ENCODE measurements at regions not wholly inside any gene's neighbourhood (a gene's known extent, or its start where the extent isn't known, plus 50 kb on each side); places are given as distances from the start of the nearest gene placed in this dataset.

DNA sequence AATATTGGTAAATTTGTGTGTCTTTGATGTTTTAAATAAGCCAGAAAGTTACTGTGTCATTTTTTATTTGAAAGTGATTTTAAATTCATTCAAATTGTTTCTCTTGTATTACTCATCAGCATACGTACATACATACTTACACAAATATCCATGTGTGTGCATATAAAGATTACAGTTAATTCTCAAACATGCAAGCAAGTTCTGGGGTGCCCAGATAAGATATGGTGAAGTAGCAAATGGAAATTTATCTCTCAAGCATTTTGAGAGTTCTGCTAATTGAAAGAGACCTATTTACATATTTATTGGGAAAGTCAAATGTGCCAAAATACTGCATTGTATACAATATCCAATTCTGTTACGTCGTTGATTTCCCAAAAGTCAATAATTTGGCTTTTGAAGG, 1024.0 kb upstream of the CNTN5 start:
- ChIA-PET POLR2A (no interaction called here), CTCF (interaction anchor here (0.5 kb wide), 1 partner anchor 225 kb away, joined by 4 read pairs; no protein-coding TSS in a partner anchor)
- Mint-ChIP-seq H3K36me3 (ENCODE audit: insufficient read depth, unreplicated experiment) (no peaks in the 10 kb centered on the region), H3K27ac (ENCODE audit: unreplicated experiment) (no peak overlapping the region), H3K4me1 (ENCODE audit: low read depth, unreplicated experiment) (no peaks in the 10 kb centered on the region), H3K27me3 (ENCODE audit: insufficient read depth, unreplicated experiment) (no peaks in the 10 kb centered on the region), H3K9me3 (ENCODE audit: unreplicated experiment) (no peaks in the 10 kb centered on the region), H3K4me3 (ENCODE audit: unreplicated experiment) (no peak overlapping the region)
- TF ChIP-seq, protein P1, sequence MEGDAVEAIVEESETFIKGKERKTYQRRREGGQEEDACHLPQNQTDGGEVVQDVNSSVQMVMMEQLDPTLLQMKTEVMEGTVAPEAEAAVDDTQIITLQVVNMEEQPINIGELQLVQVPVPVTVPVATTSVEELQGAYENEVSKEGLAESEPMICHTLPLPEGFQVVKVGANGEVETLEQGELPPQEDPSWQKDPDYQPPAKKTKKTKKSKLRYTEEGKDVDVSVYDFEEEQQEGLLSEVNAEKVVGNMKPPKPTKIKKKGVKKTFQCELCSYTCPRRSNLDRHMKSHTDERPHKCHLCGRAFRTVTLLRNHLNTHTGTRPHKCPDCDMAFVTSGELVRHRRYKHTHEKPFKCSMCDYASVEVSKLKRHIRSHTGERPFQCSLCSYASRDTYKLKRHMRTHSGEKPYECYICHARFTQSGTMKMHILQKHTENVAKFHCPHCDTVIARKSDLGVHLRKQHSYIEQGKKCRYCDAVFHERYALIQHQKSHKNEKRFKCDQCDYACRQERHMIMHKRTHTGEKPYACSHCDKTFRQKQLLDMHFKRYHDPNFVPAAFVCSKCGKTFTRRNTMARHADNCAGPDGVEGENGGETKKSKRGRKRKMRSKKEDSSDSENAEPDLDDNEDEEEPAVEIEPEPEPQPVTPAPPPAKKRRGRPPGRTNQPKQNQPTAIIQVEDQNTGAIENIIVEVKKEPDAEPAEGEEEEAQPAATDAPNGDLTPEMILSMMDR (IDR thresholded peaks at IDR 0.05; ENCODE audit: insufficient read depth in 1 of 2, low read depth in 1 of 2, low read length in 1 of 2, severe bottlenecking in 1 of 2, unreplicated experiment in 1 of 2), result no peak
- intact Hi-C loops (cut with micrococcal nuclease; ENCODE audit: unreplicated experiment), result no loop called here
- no TSS peak for BruUV-seq (replicated peaks)
- no peak for DNase-seq
- H3K27me3 ChIP-seq (replicated peaks; ENCODE audit: control insufficient read depth, insufficient read depth, low read length), result no peaks in the 10 kb centered on the region
- no peaks in the 10 kb centered on the region for H3K4me1 ChIP-seq
- no peaks in the 10 kb centered on the region for H3K9me3 ChIP-seq
- H3K36me3 ChIP-seq (ENCODE audit: control insufficient read depth, insufficient read depth, low read length), result no peaks in the 10 kb centered on the region
- H3K4me3 ChIP-seq (ENCODE audit: low read depth, low read length), result no peak overlapping the region

DNA sequence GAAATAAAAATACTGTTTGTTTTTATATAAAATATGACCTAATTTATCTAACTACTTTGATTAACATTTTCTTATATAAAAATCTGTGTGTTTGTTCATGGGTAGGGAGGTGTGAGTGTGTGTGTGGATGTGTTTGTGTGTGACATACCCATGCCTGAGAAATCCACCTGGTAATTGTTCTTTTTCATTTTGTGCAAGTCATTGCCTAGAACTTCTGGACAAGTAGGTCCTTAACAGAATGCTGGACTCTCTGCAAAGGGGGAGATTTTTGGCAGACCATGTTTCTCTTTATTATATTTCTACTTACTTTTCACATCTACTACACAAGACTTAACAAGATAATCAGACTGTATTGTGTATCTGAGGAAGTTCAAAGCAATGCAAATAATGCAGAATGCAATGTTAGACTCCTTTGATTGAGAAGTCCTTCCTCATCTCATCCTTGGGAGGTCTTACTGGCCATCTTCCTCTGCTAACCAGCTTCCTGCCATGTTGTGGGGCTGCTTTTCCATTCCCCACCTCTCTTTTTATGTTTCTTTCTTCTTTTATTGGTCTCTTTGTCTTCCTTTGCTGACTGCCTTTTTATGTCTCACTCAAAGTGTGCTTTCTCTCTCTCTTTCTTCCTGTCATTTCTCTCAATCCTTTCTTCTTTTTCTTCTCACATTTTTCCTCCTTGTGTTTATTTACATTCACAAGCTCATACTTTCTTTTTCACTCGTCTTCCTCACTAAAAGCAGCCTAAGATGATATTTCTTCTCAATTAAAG, 1017.0 kb upstream of the CNTN5 start:
- ChIA-PET CTCF (no interaction called here), POLR2A (no interaction called here)
- no peak overlapping the region for H3K4me3 ChIP-seq (ENCODE audit: low read depth, low read length)
- DNase-seq, result no peak
- H3K9me3 Mint-ChIP-seq (ENCODE audit: unreplicated experiment), result no peaks in the 10 kb centered on the region
- intact Hi-C loops (cut with micrococcal nuclease; ENCODE audit: unreplicated experiment), result no loop called here
- no peaks in the 10 kb centered on the region for H3K9me3 ChIP-seq
- no peak overlapping the region for H3K27ac Mint-ChIP-seq (ENCODE audit: unreplicated experiment)
- H3K36me3 ChIP-seq (ENCODE audit: control insufficient read depth, insufficient read depth, low read length), result no peaks in the 10 kb centered on the region
- no peaks in the 10 kb centered on the region for H3K4me1 ChIP-seq
- no peak overlapping the region for H3K4me3 Mint-ChIP-seq (ENCODE audit: unreplicated experiment)
- no peaks in the 10 kb centered on the region for H3K27me3 ChIP-seq (replicated peaks; ENCODE audit: control insufficient read depth, insufficient read depth, low read length)
- BruUV-seq (replicated peaks), result no TSS peak
- TF ChIP-seq, protein P1 (IDR thresholded peaks at IDR 0.05; ENCODE audit: insufficient read depth in 1 of 2, low read depth in 1 of 2, low read length in 1 of 2, severe bottlenecking in 1 of 2, unreplicated experiment in 1 of 2), result no peak
- no peaks in the 10 kb centered on the region for H3K27me3 Mint-ChIP-seq (ENCODE audit: insufficient read depth, unreplicated experiment)
- H3K36me3 Mint-ChIP-seq (ENCODE audit: insufficient read depth, unreplicated experiment), result no peaks in the 10 kb centered on the region
- no peaks in the 10 kb centered on the region for H3K4me1 Mint-ChIP-seq (ENCODE audit: low read depth, unreplicated experiment)

DNA sequence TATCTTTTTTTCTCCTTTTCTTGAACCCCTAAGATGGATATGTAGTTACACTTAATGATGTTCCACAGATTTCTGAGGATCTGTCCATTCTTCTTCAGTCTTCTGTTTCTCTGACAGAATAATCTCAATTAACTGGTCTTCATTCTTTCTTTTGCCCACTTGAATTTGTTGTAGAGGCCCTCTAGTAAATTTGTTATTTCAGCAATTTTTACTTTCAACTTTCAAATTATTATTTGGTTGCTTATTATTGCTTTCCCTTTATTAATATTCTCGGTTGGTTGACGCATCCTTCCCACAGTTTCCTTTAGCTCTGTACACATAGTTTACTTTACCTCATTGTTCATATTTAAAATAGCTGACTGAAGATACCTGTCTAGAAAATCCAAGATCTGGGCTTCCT, 1013.7 kb upstream of the CNTN5 start:
- POLR2A ChIA-PET, result no interaction called here
- Histone ChIP-seq H3K4me1 (no peaks in the 10 kb centered on the region), H3K9me3 (no peaks in the 10 kb centered on the region), H3K4me3 (ENCODE audit: low read depth, low read length) (no peak overlapping the region), H3K27me3 (replicated peaks; ENCODE audit: control insufficient read depth, insufficient read depth, low read length) (no peaks in the 10 kb centered on the region), H3K36me3 (ENCODE audit: control insufficient read depth, insufficient read depth, low read length) (no peaks in the 10 kb centered on the region)
- H3K27ac Mint-ChIP-seq (ENCODE audit: unreplicated experiment), result no peak overlapping the region
- no TSS peak for BruUV-seq (replicated peaks)
- no peaks in the 10 kb centered on the region for H3K4me1 Mint-ChIP-seq (ENCODE audit: low read depth, unreplicated experiment)
- H3K27me3 Mint-ChIP-seq (ENCODE audit: insufficient read depth, unreplicated experiment), result no peaks in the 10 kb centered on the region
- CTCF ChIA-PET, result no interaction called here
- intact Hi-C loops (cut with micrococcal nuclease; ENCODE audit: unreplicated experiment), result no loop called here
- no peak overlapping the region for H3K4me3 Mint-ChIP-seq (ENCODE audit: unreplicated experiment)
- TF ChIP-seq, protein P1 (IDR thresholded peaks at IDR 0.05; ENCODE audit: insufficient read depth in 1 of 2, low read depth in 1 of 2, low read length in 1 of 2, severe bottlenecking in 1 of 2, unreplicated experiment in 1 of 2), result no peak
- no peak for DNase-seq
- no peaks in the 10 kb centered on the region for H3K36me3 Mint-ChIP-seq (ENCODE audit: insufficient read depth, unreplicated experiment)
- H3K9me3 Mint-ChIP-seq (ENCODE audit: unreplicated experiment), result no peaks in the 10 kb centered on the region
